Testis (tissue), 2 donors: ENCODE measurements at regions not wholly inside any gene's neighbourhood (a gene's known extent, or its start where the extent isn't known, plus 50 kb on each side); places are given as distances from the start of the nearest gene placed in this dataset.

Source experiments
- POLR2A ChIP-seq: fragments of 450-650 bp; IDR thresholded peaks from one replicate; pipeline ENCODE4 v1.6.1; 2017; ENCODE audit warnings: antibody characterized with exemption, mild to moderate bottlenecking, moderate library complexity
- TF ChIP-seq, protein P1 (sequence below), 3 experiments: fragments of 450-650 bp in 2 of 3; fragments of 200-600 bp in 1 of 3; sonication (generic) in 1 of 3; IDR thresholded peaks; one replicate each; pipeline ENCODE4 v1.5.1; 2016 to 2019; ENCODE audit warnings: antibody characterized with exemption in 3 of 3, mild to moderate bottlenecking in 2 of 3, moderate library complexity in 1 of 3

DNA sequence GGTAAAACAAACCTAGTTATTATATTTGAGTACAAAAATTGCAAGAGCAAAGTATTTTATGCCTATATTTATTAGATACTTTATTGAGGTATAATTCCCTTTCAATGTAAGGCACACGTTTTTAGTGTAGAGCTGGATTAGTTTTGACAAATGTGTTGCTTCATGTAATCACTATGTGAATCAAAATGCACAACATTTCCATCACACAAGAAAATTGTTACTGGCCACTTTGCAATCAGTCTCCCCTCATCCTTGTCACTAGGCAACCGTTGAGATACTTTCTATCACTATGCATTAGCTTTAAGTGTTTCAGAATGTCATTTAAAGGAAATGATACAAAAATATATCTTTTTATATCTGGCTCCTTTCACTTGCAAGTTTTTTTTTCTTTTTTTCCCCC lies 531.0 kb downstream of the CCER1 start:
- no peak for TF ChIP-seq POLR2A
- TF ChIP-seq, protein P1, sequence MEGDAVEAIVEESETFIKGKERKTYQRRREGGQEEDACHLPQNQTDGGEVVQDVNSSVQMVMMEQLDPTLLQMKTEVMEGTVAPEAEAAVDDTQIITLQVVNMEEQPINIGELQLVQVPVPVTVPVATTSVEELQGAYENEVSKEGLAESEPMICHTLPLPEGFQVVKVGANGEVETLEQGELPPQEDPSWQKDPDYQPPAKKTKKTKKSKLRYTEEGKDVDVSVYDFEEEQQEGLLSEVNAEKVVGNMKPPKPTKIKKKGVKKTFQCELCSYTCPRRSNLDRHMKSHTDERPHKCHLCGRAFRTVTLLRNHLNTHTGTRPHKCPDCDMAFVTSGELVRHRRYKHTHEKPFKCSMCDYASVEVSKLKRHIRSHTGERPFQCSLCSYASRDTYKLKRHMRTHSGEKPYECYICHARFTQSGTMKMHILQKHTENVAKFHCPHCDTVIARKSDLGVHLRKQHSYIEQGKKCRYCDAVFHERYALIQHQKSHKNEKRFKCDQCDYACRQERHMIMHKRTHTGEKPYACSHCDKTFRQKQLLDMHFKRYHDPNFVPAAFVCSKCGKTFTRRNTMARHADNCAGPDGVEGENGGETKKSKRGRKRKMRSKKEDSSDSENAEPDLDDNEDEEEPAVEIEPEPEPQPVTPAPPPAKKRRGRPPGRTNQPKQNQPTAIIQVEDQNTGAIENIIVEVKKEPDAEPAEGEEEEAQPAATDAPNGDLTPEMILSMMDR (IDR thresholded peaks at IDR 0.05): no peak
